ENCODE measurements at regions not wholly inside any gene's neighbourhood (a gene's known extent, or its start where the extent isn't known, plus 50 kb on each side); places are given as distances from the start of the nearest gene placed in this dataset.

DNA sequence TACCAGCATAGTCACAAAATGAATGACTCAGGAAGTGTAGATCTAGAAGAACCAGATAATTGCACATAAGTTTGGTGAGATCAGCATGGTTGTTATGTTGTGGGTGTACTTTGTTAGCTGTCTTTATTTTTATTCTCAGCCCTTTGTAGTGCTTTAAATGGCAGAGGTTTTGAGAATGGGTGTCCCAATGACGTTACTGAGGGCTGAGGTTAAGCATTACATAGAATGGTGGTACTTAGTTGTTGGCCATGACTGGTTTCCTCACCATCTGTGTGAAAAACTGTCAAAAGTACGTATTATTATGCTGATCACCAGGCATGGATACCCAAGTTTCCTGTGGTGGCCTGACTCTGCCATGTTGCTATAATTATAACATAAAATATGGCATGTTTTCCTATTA is 165.8 kb downstream of the UBE2E3 start:
- DNase-seq (ENCODE audit: low read depth in 3 of 3, low spot score in 2 of 3) = no peak

DNA sequence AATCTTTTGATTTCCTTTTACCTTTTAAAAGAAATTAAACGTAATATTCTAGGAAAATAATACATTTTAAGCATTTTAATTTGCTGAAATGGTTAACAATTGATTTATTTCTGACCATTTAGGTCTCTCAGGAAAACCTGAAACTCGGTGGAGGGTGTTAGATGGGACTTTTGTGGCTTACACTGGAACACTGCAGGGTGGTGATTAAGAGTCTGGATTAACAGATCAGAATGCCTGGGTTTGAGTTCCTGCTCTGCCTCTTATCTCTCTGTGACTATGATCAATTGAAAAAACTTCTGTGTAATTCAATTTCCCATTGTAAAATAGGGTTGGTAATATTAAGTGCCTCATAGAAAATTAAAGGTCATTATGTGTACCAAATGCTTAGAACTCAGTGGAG is 168.7 kb downstream of the UBE2E3 start:
- DNase-seq (ENCODE audit: low read depth in 3 of 3, low spot score in 2 of 3) = no peak

DNA sequence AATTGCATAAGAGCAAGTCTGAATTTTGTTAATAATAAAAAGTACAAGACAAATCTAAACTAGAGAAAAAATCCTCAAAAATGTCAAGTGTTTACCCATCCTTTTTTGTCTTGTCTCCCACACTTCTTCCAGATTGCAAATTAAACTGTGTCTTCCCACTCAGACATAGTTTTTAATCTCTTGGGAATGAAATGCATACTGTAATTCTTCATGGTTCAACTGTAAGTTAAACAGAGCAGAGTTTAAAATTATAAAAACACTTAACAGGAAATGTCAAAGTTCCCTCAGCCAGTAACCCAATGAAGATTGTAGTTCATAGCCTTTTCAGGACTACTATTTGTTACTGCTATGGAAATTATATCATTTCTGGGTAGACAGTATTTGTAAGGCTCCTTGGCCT is 171.8 kb downstream of the UBE2E3 start:
- no peak for DNase-seq (ENCODE audit: low read depth in 3 of 3, low spot score in 2 of 3)

DNA sequence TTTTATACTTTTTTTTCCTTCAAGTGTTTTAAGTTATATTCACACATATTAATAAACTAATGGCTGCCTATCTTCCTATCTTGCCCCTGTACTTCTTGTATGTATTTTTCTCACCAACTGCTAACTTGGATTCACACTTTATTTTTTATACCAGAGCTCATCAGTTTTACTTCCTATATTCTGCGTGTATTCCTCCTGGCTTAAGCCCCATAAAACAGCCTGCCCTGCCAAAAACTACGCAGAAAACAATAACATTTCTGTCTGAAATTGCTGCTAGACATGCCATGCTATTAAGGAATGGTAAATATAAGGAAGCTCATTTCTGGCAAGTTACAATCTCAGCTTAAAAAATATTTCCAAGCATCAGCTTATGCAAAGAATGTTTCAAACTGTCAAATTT is 172.3 kb downstream of the UBE2E3 start:
- no peak for DNase-seq (ENCODE audit: low read depth in 3 of 3, low spot score in 2 of 3)

DNA sequence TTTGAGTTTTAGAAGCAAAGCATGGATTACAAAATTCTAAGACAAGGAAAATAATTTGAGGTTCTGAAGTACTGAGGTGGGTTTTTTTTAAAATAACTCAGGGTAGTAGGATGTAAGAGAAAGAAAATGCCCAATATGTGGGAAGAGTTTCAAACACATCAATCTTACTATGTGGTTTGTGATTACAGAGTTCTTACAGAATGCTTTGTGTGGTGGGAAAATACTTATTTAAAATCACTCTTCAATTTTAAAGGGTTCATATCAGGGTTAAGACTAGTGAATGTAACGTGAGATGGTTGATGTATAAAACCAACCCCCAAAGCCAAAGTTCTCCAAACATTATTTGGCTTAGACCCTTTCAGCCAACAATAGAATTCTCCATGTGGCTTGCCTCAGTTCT is 173.5 kb downstream of the UBE2E3 start:
- DNase-seq (ENCODE audit: low read depth in 3 of 3, low spot score in 2 of 3) = no peak

DNA sequence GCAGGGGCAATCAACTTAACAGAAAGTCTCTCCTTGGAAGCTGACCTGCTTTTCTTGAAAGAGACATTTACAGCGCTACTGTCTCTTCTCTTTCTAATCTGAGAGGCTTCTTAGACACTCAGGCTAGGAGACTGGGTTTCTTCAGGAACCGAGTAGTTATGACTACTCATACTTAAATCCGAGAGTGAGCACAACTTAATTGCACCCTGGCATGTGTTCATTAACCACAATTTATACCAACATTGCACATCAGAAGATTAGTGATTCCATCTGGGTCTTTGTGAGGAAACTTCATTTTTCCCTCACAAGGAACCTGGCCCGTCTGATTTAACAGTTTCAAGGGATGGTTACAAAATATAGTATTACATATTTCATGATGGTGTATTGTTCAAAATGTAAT is 176.9 kb downstream of the UBE2E3 start:
- DNase-seq (ENCODE audit: low read depth in 3 of 3, low spot score in 2 of 3) = no peak

DNA sequence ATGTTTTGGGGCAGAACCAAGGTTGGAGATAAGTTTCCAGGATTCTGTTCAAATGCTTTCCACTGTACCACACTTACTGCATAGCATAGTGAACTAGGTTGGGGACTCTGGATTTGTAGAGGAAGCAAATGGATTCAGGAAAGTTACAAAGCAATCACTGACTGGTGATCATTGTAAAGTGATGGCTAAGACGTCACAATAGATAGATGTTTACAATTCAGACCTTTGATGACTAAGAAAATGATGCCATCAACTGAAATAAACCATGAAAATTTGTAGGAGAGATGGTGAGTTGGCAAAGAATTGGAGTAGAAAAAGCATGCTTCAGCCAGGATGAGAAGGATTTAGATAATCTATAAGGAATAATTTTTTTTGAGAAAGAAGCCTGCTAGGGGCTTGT is 178.0 kb downstream of the UBE2E3 start:
- DNase-seq (ENCODE audit: low read depth in 3 of 3, low spot score in 2 of 3) = no peak

DNA sequence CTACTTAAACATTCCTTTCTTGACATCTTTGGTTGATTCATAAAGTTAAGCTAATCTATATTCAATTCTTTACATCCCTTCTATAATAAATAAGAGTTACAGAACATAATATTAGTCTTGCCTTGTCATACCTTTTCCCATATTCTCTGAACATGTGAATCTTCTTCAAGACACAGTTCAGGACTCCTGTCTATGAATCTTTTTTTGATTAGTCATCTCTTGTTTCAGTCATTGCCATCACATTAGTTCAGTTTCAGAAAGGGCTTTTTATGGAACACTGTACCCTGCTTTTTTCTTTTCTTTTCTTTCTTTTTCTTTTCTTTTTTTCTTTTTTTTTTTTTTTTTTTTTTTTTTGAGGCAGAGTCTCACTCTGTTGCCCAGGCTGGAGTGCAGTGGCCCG is 181.2 kb downstream of the UBE2E3 start:
- DNase-seq (ENCODE audit: low read depth in 3 of 3, low spot score in 2 of 3) = no peak

DNA sequence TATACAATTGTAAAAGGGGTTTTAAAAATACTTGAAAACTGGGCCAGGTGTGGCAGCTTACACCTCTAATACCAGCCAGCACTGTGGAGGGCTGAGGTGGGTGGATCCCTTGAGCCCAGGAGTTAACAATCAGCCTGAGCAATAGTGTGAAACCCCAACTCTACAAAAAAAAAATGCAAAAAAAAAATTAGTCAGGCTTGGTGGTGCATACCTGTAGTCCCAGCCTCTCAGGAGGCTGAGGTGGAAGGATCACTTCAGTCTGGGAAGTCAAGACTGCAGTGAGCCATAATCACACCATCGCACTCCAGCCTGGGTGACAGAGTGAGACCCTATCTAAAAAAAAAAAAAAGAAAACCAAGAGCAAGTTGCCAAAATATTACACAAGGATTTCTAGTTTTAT is 182.7 kb downstream of the UBE2E3 start:
- DNase-seq (ENCODE audit: low read depth in 3 of 3, low spot score in 2 of 3) = no peak

DNA sequence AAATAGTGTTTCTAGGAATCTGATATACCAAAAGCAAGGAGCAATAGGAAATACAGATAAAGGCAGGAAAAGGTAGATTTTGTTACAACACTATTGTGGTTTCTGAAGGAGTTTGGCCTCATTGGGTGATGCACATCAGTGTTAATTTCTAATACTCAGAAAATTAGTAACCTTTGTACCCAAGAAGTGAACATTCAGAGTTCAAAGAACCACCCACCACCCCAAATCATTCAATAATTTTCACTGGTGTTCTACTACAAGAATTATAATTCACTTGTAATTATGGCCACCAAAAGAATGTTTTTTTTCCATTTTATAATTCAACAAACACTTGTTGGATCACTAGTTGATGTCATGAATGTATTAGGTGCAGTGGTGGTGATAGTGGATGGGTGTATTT is 183.3 kb downstream of the UBE2E3 start:
- no peak for DNase-seq (ENCODE audit: low read depth in 3 of 3, low spot score in 2 of 3)

DNA sequence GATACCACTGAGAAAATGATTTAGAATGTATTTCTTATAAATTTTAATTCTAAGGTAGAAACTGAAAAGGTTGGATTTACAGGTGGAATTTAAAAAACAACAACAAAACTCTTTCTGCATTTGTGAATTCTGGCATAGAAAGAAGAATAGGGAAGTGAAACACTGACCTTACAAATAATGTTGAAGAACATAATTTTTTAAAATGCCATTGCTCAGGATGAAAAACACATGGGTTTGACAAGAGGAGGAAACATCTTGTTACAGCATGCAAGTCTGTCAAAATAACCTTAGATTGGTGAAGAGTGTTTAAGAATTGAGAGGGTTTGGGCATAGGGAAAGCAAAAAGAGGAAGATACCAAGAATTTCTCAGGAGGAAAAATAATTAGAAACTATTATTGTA is 184.3 kb downstream of the UBE2E3 start:
- no peak for DNase-seq (ENCODE audit: low read depth in 3 of 3, low spot score in 2 of 3)

DNA sequence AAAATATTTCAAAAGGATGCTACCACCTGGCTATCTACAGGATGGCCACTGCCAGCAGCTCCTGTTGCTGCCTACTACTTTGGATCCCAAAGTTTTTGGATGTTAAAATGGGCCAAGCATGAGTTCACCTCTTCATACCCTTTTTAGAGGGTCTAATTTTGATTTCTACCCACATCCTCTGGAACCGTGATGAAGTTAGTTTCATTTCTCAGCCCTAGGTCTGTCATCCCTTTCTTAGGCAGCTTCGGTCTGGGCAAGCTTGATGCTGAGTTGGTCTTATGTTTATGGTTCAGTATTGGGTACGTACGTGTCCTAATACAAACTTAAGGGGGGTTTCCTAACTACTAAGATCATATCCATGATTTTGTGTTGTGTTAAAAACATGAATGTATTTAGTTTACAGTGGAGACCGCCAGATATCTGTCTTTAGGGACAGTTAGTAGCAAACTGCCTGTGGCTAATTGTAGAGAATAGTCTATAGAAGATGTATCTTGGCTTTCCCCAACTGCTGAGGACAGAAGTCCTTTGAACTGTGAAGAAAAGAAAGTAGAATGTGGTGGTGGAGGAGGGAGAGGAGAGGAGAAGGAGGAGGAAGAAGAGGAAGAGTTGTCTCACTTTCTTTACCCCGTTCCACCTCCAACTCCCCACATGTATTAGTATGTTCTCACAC is 184.9 kb downstream of the UBE2E3 start:
- no peak for DNase-seq (ENCODE audit: low read depth in 3 of 3, low spot score in 2 of 3)

DNA sequence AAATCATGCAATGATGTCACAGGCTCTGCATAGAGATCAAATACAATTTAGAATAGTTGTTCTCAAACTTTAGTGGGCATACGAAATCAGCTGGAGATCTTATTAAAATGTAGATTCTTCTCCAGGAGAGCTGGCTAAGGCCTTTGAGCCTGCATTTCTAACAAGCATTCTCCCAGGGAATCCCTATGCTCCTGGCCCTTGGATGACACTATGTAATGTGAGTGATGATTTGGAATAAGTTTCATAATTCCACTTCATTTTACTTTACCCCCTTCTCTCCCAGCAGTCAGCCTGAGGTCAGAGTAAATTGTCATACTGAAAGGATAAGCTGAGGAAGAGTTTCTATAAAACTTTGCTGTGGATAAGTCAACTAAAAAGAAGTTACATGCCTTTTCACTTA is 189.1 kb downstream of the UBE2E3 start:
- DNase-seq (ENCODE audit: low read depth in 3 of 3, low spot score in 2 of 3) = no peak

DNA sequence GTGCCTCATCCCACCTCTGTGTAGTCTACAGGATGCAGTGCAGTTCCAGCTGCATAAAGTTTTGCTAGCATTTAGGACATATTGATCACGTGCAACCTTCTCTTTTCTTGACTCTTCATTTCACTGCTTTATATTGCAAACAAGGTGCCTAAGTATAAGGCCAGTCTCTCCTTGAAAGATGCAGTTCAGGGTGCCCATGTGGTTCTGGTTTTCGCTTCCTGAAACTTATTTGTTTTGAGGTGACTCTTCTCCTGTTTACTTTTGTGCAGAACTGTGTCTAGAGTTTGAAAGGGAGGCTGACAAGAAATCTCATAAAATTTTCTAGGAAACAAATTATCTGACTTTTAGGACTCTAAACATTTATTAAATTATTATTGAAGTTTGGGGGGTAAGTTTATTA is 189.9 kb downstream of the UBE2E3 start:
- no peak for DNase-seq (ENCODE audit: low read depth in 3 of 3, low spot score in 2 of 3)

DNA sequence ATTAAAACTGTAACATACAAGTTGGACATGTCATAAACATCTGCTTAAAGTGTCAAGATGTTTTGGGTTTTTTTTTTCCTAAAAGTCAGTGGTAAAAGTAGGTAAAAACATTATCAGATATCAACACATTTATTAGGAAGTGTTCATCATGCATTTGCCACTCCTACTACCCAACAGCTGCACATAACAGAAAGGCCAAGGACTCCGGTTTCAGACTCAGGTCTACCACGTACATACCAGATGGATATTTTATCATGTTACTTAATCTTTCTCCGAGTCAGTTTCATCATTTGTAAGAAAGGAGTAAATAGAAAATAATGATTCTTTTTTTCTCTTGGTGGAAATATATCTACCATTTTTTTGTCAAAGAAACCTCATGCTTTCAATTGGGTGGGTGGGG is 192.3 kb downstream of the UBE2E3 start:
- no peak for DNase-seq (ENCODE audit: low read depth in 3 of 3, low spot score in 2 of 3)

DNA sequence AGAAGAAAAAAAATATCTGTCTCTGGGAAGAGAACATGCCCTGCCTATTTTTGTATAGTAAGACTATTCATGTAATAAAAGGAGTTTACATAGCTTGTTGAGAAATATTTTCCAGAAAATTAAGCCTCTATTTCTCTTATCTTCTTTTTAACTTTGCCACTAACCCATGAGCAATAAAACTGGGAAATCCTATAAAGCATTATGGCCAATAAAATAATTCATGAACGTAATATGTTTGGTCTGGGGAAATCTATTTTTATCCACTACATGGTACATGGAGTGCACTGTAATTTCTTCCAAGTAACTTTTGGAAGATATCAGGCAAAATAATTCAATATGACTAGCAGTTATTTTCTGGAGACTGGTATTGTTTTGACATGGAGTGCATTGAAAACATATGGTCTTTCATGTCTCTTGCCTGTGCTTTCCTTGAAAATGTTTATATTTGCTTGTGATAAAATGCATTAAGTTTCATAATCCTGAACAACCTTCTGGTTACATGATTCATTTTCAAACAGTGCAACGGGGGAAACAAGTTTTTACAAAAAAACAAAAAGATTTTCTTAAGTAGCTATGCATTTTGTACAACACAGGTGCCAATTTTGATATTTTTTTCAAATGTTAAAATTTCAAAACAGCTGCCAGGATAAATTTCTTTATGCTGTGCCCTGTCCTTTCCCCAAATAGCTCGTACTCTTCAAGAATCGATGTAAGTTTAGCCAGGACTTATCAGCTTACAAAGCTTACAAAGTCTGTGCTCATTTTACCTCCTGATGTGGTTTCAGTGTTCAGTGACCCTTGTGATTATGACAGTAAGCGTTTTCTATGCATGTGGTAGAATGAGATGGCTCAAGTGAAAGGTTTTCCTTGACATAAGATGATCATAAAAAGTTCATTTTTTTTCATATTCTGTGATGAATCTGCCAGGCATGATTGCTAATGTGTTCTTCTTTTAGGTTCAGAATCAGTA is 194.5 kb downstream of the UBE2E3 start:
- peak in 2 of 3 donors; percentile 6 to 7 for DNase-seq (ENCODE audit: low read depth in 3 of 3, low spot score in 2 of 3)

DNA sequence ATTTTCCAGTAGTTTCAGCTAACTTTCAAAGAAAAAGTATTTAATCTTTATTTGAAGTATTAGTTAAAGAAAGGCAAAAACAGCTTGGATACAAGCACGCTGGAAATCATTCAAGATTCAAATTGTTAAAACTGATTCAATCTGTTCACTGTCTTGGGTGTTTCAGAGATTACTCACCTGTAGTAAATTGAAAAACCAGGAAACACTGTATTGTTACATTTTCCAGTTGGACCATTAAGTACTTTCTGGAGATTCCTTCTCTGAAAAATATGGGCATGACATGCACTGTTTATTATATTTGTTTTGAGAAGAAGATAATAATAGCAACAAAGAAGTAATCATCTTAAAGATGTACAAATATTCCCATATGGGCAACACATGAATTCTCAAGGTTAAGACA is 196.1 kb downstream of the UBE2E3 start:
- DNase-seq (ENCODE audit: low read depth in 3 of 3, low spot score in 2 of 3) = no peak

DNA sequence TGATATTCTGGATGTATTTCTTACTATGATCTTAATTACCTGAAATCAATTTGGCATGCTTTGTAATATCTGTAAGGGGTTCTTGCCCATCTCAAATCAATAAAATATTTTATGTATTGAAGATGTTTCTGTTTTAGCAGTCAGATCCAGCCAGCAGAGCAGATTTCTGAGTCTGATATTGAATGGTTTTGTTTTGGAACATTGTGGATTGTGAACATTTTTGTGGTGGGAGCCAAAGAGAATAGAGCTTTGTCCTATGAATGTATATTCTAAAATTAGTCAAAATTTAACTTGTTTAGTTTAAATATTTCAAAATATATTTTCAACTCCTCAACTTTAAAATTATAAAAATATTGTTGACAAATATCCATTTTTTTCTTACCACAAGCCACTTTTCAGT is 197.0 kb downstream of the UBE2E3 start:
- no peak for DNase-seq (ENCODE audit: low read depth in 3 of 3, low spot score in 2 of 3)

DNA sequence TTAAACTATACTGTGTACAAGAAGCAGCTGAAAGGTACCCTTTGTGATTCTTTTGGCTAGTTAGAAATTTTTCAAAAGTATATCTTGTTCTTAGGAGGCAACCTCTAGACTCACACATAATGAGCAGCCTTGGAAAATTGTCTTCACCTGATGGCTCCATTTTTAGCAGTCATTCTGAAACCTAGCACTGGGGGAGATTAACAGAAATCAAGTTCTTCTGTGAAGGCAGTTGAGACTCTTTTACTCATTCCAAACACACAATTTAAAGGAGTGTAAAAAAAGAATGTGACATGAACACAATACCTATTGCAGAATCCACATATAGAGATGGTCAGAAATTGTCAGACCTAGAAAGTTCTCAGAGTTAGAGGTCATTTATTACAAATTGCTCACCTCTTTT is 197.7 kb downstream of the UBE2E3 start:
- no peak for DNase-seq (ENCODE audit: low read depth in 3 of 3, low spot score in 2 of 3)

DNA sequence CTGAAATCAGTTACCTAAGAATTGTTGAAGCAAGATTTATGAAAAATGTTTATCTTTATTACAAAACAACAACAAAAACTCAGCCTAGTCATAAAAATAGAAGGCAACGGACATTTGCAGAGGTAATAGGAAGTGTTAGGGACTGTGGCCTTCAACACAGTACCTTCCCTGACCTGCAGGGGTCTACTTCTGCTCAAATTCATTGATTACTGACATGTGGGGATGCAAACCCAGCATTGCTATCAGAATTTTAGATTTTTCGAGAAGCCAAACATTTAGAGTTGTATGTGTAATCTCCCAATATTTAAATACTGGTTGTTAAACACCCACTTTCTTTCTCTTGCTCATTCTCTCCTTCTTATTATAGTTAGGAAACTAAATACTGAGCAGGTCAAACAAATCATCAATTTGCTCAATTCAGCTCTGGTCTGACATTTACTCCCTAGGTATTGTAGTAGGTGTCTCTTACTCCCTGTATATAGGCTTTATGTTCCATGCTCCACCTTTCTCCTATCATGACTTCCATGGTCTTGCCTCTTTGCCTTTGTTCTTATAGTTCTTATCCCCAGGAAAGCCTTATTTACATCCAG is 198.5 kb downstream of the UBE2E3 start:
- DNase-seq (ENCODE audit: low read depth in 3 of 3, low spot score in 2 of 3) = no peak

DNA sequence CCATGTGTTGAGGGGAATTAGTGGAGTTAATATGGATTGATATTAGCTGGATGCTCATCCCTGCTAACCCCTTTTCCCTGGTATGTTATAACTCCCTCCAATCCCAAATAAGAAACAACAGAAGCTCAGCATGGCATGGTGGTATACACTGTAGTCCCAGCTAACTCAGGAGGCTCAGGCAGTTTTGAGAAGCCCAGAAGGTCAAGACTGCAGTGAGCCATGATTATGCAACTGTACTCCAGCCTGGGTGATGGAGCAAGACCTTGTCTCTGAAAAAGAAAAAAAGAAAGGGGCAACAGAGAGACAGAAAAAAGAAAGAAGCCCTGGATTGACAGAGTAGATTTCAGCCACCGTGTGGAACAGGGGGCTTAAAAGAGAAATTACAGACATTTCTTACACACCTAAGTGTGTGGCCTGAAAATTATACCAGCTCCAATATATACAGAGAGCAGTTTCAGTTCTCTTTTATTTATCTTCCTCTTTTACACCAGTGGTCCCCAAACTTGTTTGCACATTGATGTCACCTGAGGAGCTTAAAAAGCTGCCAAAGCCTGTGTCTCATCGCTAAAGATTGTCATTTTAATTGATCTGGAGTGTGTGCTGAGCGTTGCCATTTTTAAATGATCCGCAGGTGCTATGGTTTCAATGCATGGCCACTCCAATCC is 203.6 kb downstream of the UBE2E3 start:
- no peak for DNase-seq (ENCODE audit: low read depth in 3 of 3, low spot score in 2 of 3)

Data from right renal cortex interstitium (tissue), 3 donors.